ENCODE measurements at regions not wholly inside any gene's neighbourhood (a gene's known extent, or its start where the extent isn't known, plus 50 kb on each side); places are given as distances from the start of the nearest gene placed in this dataset.

- no peak for DNase-seq
These were observed 53.7 kb upstream of the IRF2 start for GRCh38 chr4:184528051-184528450.

GRCh38 chr4:184526228-184526627, 51.9 kb upstream of the IRF2 start:
- DNase-seq: no peak
